HUES64 (cell line): ENCODE measurements at regions not wholly inside any gene's neighbourhood (a gene's known extent, or its start where the extent isn't known, plus 50 kb on each side); places are given as distances from the start of the nearest gene placed in this dataset.

Source experiments
- H3K27ac ChIP-seq: 2 replicates; pipeline ENCODE4 v1.7.0; 2013; ENCODE audit warnings: low read depth, low read length, inconsistent platforms
- H3K27me3 ChIP-seq: 2 replicates; pipeline ENCODE4 v1.6.1; 2013; ENCODE audit warnings: mild to moderate bottlenecking, low read length; ENCODE audit not compliant: insufficient read depth
- H3K36me3 ChIP-seq: 2 replicates; pipeline ENCODE4 v1.6.1; 2013; ENCODE audit warnings: mild to moderate bottlenecking, low read length; ENCODE audit not compliant: insufficient read depth
- H3K4me1 ChIP-seq: 2 replicates; pipeline ENCODE4 v1.6.1; 2013; ENCODE audit warnings: mild to moderate bottlenecking, low read length, moderate library complexity; ENCODE audit not compliant: insufficient read depth
- H3K4me3 ChIP-seq: 2 replicates; pipeline ENCODE4 v1.5.1; 2013; ENCODE audit warnings: mild to moderate bottlenecking, low read length, moderate library complexity
- H3K9ac ChIP-seq: 2 replicates; pipeline ENCODE4 v1.6.1; 2013; ENCODE audit warnings: mild to moderate bottlenecking, low read depth, low read length
- H3K9me3 ChIP-seq: 2 replicates; pipeline ENCODE4 v1.6.1; 2013; ENCODE audit warnings: low read depth, low read length; ENCODE audit not compliant: insufficient read depth
- WGBS: fragments of 150-250, 120-280 bp; methylation state at CpG from one replicate; pipeline ENCODE4 v1.1.7; 2013; ENCODE audit warnings: missing lambda C conversion rate; 5-methylcytosine and 5-hydroxymethylcytosine counted together

GRCh38 chr3:194019398-194020165 is 116.4 kb upstream of the HES1 start:
- H3K9me3 ChIP-seq, result no peaks in the 10 kb centered on the region
- WGBS, result 89% methylated on average over 10 of the region's 10 CpGs
- no peak overlapping the region for H3K27ac ChIP-seq

GRCh38 chr3:194022052-194022451 is 113.9 kb upstream of the HES1 start:
- no peak overlapping the region for H3K9ac ChIP-seq
- no peak overlapping the region for H3K27ac ChIP-seq
- no peaks in the 10 kb centered on the region for H3K27me3 ChIP-seq
- no peak overlapping the region for H3K4me3 ChIP-seq
- no peaks in the 10 kb centered on the region for H3K4me1 ChIP-seq
- H3K36me3 ChIP-seq, result no peaks in the 10 kb centered on the region
- H3K9me3 ChIP-seq, result no peaks in the 10 kb centered on the region
- no CpG with 5 or more reads among the region's 2 CpGs for WGBS

More at GRCh38 chr3:194019398-194020165, 116.4 kb upstream of the HES1 start:
- no peak overlapping the region for H3K9ac ChIP-seq
- H3K4me3 ChIP-seq, result no peak overlapping the region
- H3K27me3 ChIP-seq, result no peaks in the 10 kb centered on the region
- no peaks in the 10 kb centered on the region for H3K36me3 ChIP-seq
- H3K4me1 ChIP-seq, result no peaks in the 10 kb centered on the region

- H3K27me3 ChIP-seq, result no peaks in the 10 kb centered on the region
- H3K36me3 ChIP-seq, result no peaks in the 10 kb centered on the region
- no peak overlapping the region for H3K4me3 ChIP-seq
- no peak overlapping the region for H3K9ac ChIP-seq
- H3K9me3 ChIP-seq, result no peaks in the 10 kb centered on the region
- no peak overlapping the region for H3K27ac ChIP-seq
- no peaks in the 10 kb centered on the region for H3K4me1 ChIP-seq
- WGBS, result 72% methylated on average over 5 of the region's 5 CpGs
These were observed 113.1 kb upstream of the HES1 start for GRCh38 chr3:194022816-194023215.

GRCh38 chr3:194023501-194024280 is 112.3 kb upstream of the HES1 start:
- no peak overlapping the region for H3K27ac ChIP-seq
- 90% methylated on average over 8 of the region's 9 CpGs for WGBS
- no peak overlapping the region for H3K4me3 ChIP-seq
- no peak overlapping the region for H3K9ac ChIP-seq
- no peaks in the 10 kb centered on the region for H3K9me3 ChIP-seq
- H3K36me3 ChIP-seq, result no peaks in the 10 kb centered on the region
- H3K27me3 ChIP-seq, result no peaks in the 10 kb centered on the region
- H3K4me1 ChIP-seq, result no peaks in the 10 kb centered on the region

- Histone ChIP-seq H3K4me1 (no peaks in the 10 kb centered on the region), H3K27ac (no peak overlapping the region)
These were observed 110.8 kb upstream of the HES1 start for GRCh38 chr3:194025119-194025518.

GRCh38 chr3:194025951-194026350 is 110.0 kb upstream of the HES1 start:
- H3K27ac ChIP-seq, result no peak overlapping the region

More at GRCh38 chr3:194025119-194025518, 110.8 kb upstream of the HES1 start:
- Histone ChIP-seq H3K9ac (no peak overlapping the region), H3K9me3 (no peaks in the 10 kb centered on the region), H3K4me3 (no peak overlapping the region), H3K27me3 (no peaks in the 10 kb centered on the region), H3K36me3 (no peaks in the 10 kb centered on the region)
- 66% methylated on average over 5 of the region's 5 CpGs for WGBS

GRCh38 chr3:194028434-194029004 is 107.4 kb upstream of the HES1 start:
- 94% methylated on average over 2 of the region's 2 CpGs for WGBS
- Histone ChIP-seq H3K4me1 (peaks cover 17% of the 10 kb centered on the region), H3K9me3 (no peaks in the 10 kb centered on the region), H3K36me3 (no peaks in the 10 kb centered on the region), H3K9ac (no peak overlapping the region), H3K27ac (no peak overlapping the region), H3K4me3 (no peak overlapping the region), H3K27me3 (no peaks in the 10 kb centered on the region)

More at GRCh38 chr3:194025951-194026350, 110.0 kb upstream of the HES1 start:
- H3K27me3 ChIP-seq, result no peaks in the 10 kb centered on the region
- H3K9me3 ChIP-seq, result no peaks in the 10 kb centered on the region
- no peaks in the 10 kb centered on the region for H3K4me1 ChIP-seq
- no peak overlapping the region for H3K9ac ChIP-seq
- no peaks in the 10 kb centered on the region for H3K36me3 ChIP-seq
- WGBS, result 90% methylated on average over 3 of the region's 3 CpGs
- H3K4me3 ChIP-seq, result no peak overlapping the region

GRCh38 chr3:194029846-194030245 is 106.1 kb upstream of the HES1 start:
- Histone ChIP-seq H3K27me3 (peaks cover 3% of the 10 kb centered on the region; the same call in 1 of the 2 replicates), H3K4me3 (no peak overlapping the region)

GRCh38 chr3:194030372-194030771 is 105.6 kb upstream of the HES1 start:
- H3K9me3 ChIP-seq, result no peaks in the 10 kb centered on the region
- H3K4me3 ChIP-seq, result no peak overlapping the region
- H3K4me1 ChIP-seq, result peaks cover 17% of the 10 kb centered on the region

More at GRCh38 chr3:194029846-194030245, 106.1 kb upstream of the HES1 start:
- H3K27ac ChIP-seq, result no peak overlapping the region
- no peaks in the 10 kb centered on the region for H3K9me3 ChIP-seq
- peaks cover 17% of the 10 kb centered on the region for H3K4me1 ChIP-seq
- H3K9ac ChIP-seq, result no peak overlapping the region
- no peaks in the 10 kb centered on the region for H3K36me3 ChIP-seq

GRCh38 chr3:194031349-194031748 is 104.6 kb upstream of the HES1 start:
- peaks cover 17% of the 10 kb centered on the region for H3K4me1 ChIP-seq
- peaks cover 3% of the 10 kb centered on the region; the same call in 1 of the 2 replicates for H3K27me3 ChIP-seq
- no peak overlapping the region for H3K27ac ChIP-seq
- H3K9me3 ChIP-seq, result no peaks in the 10 kb centered on the region
- no peaks in the 10 kb centered on the region for H3K36me3 ChIP-seq
- H3K9ac ChIP-seq, result no peak overlapping the region
- 93% methylated on average over 9 of the region's 9 CpGs for WGBS
- no peak overlapping the region for H3K4me3 ChIP-seq

More at GRCh38 chr3:194030372-194030771, 105.6 kb upstream of the HES1 start:
- Histone ChIP-seq H3K9ac (no peak overlapping the region), H3K36me3 (no peaks in the 10 kb centered on the region), H3K27ac (no peak overlapping the region), H3K27me3 (peaks cover 3% of the 10 kb centered on the region; the same call in 1 of the 2 replicates)
- WGBS, result 95% methylated on average over 4 of the region's 4 CpGs
